GM10248 (cell line): ENCODE measurements at regions not wholly inside any gene's neighbourhood (a gene's known extent, or its start where the extent isn't known, plus 50 kb on each side); places are given as distances from the start of the nearest gene placed in this dataset.

Source experiments
- CTCF ChIA-PET: fragments of 300-600 bp; sonication (Branson Sonifier 250); formaldehyde crosslinking; extraction: SDS; loops from one replicate; lab custom pipeline; 2021; ENCODE audit warnings: antibody characterized with exemption; lab: Yijun Ruan, JAX
- POLR2A ChIA-PET: fragments of 350-650 bp; sonication (Branson Sonifier 250); formaldehyde crosslinking; extraction: SDS; loops from one replicate; lab custom pipeline; 2020; ENCODE audit warnings: antibody characterized with exemption; lab: Yijun Ruan, JAX
- DNase-seq: peaks from one replicate; pipeline ENCODE4 v3.0.0; 2012; ENCODE audit errors: extremely low spot score
- CTCF ChIP-seq: IDR thresholded peaks from 2 replicates; pipeline ENCODE4 v1.5.1; 2012; ENCODE audit warnings: mild to moderate bottlenecking, low read depth; ENCODE audit errors: extremely low read depth, missing control alignments, control extremely low read depth

DNA sequence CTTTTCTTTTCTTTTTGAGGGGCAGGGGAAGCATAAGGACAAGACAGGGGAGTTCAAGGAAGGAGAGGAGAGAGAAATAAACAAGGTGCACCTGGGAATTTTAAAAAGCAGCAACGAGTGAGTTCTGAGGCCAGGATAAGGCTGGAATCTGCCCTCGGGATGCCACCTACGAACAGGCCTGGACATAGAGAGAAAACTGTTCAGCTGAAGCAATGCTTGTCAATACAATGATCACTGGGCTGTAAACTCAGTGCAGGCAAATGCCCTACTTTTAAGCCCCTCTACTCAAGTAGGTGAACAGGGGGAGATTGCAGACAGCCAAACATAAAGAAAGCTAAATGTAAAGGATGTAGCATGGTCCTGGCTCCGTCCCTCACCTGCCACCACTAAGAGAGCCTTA is 330.5 kb downstream of the ETAA1 start:
- ChIA-PET CTCF (no interaction called here), POLR2A (no interaction called here)
- no peak for TF ChIP-seq CTCF
- DNase-seq, result no peak

GRCh38 chr2:67729474-67729873 is 332.3 kb downstream of the ETAA1 start:
- no peak for TF ChIP-seq CTCF
- no peak for DNase-seq
- ChIA-PET CTCF (no interaction called here), POLR2A (no interaction called here)

GRCh38 chr2:67733517-67733916 is 329.3 kb downstream of the C1D start:
- ChIA-PET POLR2A (no interaction called here), CTCF (interaction anchor here (1.0 to 2.5 kb wide), 4 partner anchors 12 to 558 kb away, joined by 3 to 23 read pairs (median 5); no protein-coding TSS in a partner anchor)
- peak; percentile 13 for TF ChIP-seq CTCF
- DNase-seq, result peak; percentile 38

GRCh38 chr2:67752199-67752598 is 310.6 kb downstream of the C1D start:
- ChIA-PET POLR2A (no interaction called here), CTCF (interaction anchor here (0.7 to 2.0 kb wide), 2 partner anchors 9 to 15 kb away, joined by 3 to 5 read pairs; no protein-coding TSS in a partner anchor)
- no peak for DNase-seq
- no peak for TF ChIP-seq CTCF

DNA sequence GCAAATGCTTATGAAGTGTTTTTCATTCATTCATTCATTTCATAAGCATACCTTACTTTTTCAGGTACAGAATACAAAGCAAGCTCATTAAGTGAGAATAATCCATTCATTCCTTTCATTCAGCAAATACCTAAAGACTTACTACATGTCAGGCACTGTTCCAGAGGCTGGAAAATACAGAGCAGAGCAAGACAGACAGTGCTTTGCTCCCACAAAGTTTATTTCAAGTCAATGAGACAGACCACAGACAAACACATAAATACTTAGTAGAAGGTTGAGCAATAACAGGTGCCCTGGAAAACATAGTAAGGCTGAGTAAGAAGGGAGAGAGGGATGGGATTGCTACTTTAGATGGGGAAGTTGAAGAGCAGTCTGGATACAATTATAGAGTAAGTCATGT is 309.8 kb downstream of the C1D start:
- no peak for DNase-seq
- ChIA-PET POLR2A (no interaction called here), CTCF (interaction anchor here (2.0 kb wide), 1 partner anchor 8 kb away, joined by 5 read pairs; no protein-coding TSS in a partner anchor)
- no peak for TF ChIP-seq CTCF

GRCh38 chr2:67755156-67755882 is 307.5 kb downstream of the C1D start:
- CTCF ChIA-PET, result interaction anchor here (1.1 kb wide), 1 partner anchor 13 kb away, joined by 3 read pairs; no protein-coding TSS in a partner anchor
- DNase-seq, result no peak
- POLR2A ChIA-PET, result no interaction called here
- TF ChIP-seq CTCF, result no peak
